CD4-positive, alpha-beta T cell (primary cell): ENCODE measurements at regions not wholly inside any gene's neighbourhood (a gene's known extent, or its start where the extent isn't known, plus 50 kb on each side); places are given as distances from the start of the nearest gene placed in this dataset.

ENCODE experiments used
- ATAC-seq: fragments of 200-7000 bp; cut with Tn5 transposase; one replicate; pipeline ENCODE4 v1.10.0; 2022; ENCODE audit warnings: mild to moderate bottlenecking; ENCODE audit not compliant: poor library complexity
- CTCF ChIA-PET: fragments of 350-600 bp; sonication (Branson Sonifier 250); formaldehyde crosslinking; loops from one replicate; lab custom pipeline; 2021; ENCODE audit warnings: antibody characterized with exemption, inconsistent platforms; lab: Charles Lee
- POLR2A ChIA-PET: fragments of 350-600 bp; sonication (Branson Sonifier 250); formaldehyde crosslinking; loops from one replicate; lab custom pipeline; 2021; ENCODE audit warnings: antibody characterized with exemption, inconsistent platforms; lab: Charles Lee
- DNase-seq, 14 experiments: peaks; one replicate each; pipeline ENCODE4 v3.0.0-alpha.2; 2013 to 2020; ENCODE audit warnings: mixed read lengths in 2 of 14
- H3K27ac ChIP-seq, 2 donors: one replicate each; pipeline versions ENCODE4 v1.5.1 to v1.7.0; 2013; ENCODE audit warnings: low read length in 2 of 2, low read depth in 1 of 2, mild to moderate bottlenecking in 1 of 2
- H3K27me3 ChIP-seq, 2 experiments: 1 replicate in 1 of 2; 2 replicates in 1 of 2; pipeline versions ENCODE4 v1.6.1 to v1.7.0; 2013; ENCODE audit warnings: low read length in 2 of 2, control low read depth in 1 of 2, mild to moderate bottlenecking in 1 of 2, moderate library complexity in 1 of 2; ENCODE audit not compliant: insufficient read depth in 2 of 2, control insufficient read depth in 1 of 2
- H3K36me3 ChIP-seq: one replicate; pipeline ENCODE4 v1.6.1; 2013; ENCODE audit warnings: low read length, control low read depth; ENCODE audit not compliant: insufficient read depth
- H3K4me1 ChIP-seq: one replicate; pipeline ENCODE4 v1.6.1; 2013; ENCODE audit warnings: low read length, control low read depth; ENCODE audit not compliant: insufficient read depth
- H3K4me3 ChIP-seq: one replicate; pipeline ENCODE4 v1.5.1; 2013; ENCODE audit warnings: mild to moderate bottlenecking, low read length, moderate library complexity
- H3K9me3 ChIP-seq, 2 experiments: 1 replicate in 1 of 2; 2 replicates in 1 of 2; pipeline versions ENCODE4 v1.6.1 to v1.7.0; 2013; ENCODE audit warnings: low read length in 2 of 2, mild to moderate bottlenecking in 2 of 2, control low read depth in 1 of 2, moderate library complexity in 1 of 2; ENCODE audit not compliant: control insufficient read depth in 1 of 2, insufficient read depth in 1 of 2
- H3K27ac Mint-ChIP-seq: one replicate; pipeline ENCODE4 v1.8.0; 2020; ENCODE audit warnings: mixed read lengths
- H3K27me3 Mint-ChIP-seq: one replicate; pipeline ENCODE4 v1.8.0; 2021; ENCODE audit warnings: mixed read lengths
- H3K36me3 Mint-ChIP-seq: one replicate; pipeline ENCODE4 v1.8.0; 2021; ENCODE audit warnings: low read depth, mixed read lengths
- H3K4me1 Mint-ChIP-seq: one replicate; pipeline ENCODE4 v1.8.0; 2021; ENCODE audit warnings: low read depth, mixed read lengths
- H3K4me3 Mint-ChIP-seq: one replicate; pipeline ENCODE4 v1.8.0; 2020; ENCODE audit warnings: mild to moderate bottlenecking, mixed read lengths
- H3K9me3 Mint-ChIP-seq: one replicate; pipeline ENCODE4 v1.8.0; 2020; ENCODE audit warnings: mixed read lengths
- intact Hi-C, 2 experiments: fragments of 100-400 bp; cut with DNase I in 1 of 2; cut with micrococcal nuclease in 1 of 2; formaldehyde crosslinking; loops; one replicate each; pipeline versions ENCODE4 v1.15.1 to v1.9.0; 2023 to 2025; cut with DNase I, micrococcal nuclease
- TF ChIP-seq, protein P1 (sequence below): fragments of 200-600 bp; IDR thresholded peaks from one replicate; pipeline ENCODE4 v1.8.0; 2022; ENCODE audit warnings: antibody characterized with exemption, mild to moderate bottlenecking

DNA sequence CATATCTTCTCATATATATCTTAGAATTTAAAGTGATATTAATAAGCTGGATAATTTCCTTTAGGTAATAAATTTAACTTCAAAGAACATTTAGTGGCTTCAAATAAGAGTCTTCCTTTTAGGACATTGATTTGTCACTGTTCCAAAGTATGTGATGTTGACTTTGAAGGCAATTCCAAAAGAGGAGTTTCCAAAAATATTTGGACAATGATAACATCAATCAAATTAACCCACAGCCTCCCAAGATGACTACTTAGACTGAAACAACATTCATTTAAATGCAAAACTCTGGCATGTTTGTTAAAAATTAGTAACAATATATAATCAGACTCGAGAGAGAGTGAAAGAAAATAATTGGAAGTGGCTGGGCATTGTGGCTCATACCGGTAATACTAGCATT, 211.1 kb downstream of the OGFRL1 start:
- POLR2A ChIA-PET = no interaction called here
- intact Hi-C loops = no loop called here
- no peak overlapping the region for H3K27ac ChIP-seq

DNA sequence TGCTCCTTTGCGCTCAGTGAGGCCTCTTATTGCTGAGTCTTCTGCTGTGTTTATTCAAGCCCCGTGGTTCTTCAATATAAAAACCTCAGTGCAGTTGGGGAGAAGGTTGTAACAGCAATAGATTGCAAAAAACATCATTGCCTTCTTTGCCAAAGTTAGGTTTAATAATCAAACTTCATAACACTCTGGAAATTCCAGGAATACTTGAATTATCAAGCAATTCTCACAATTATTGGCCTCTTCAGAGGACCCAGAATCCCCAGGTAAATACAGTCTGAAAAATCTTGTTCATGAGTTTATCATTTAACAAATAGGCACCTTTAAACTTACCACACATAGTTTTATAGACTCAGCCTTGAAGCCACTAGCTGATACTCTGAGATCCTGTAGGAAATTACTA, 213.6 kb downstream of the OGFRL1 start:
- POLR2A ChIA-PET = no interaction called here
- H3K9me3 ChIP-seq = no peaks in the 10 kb centered on the region
- Mint-ChIP-seq H3K9me3 (no peaks in the 10 kb centered on the region), H3K4me1 (no peaks in the 10 kb centered on the region), H3K27me3 (no peaks in the 10 kb centered on the region), H3K4me3 (no peak overlapping the region), H3K36me3 (no peaks in the 10 kb centered on the region), H3K27ac (no peak overlapping the region)
- TF ChIP-seq, protein P1, sequence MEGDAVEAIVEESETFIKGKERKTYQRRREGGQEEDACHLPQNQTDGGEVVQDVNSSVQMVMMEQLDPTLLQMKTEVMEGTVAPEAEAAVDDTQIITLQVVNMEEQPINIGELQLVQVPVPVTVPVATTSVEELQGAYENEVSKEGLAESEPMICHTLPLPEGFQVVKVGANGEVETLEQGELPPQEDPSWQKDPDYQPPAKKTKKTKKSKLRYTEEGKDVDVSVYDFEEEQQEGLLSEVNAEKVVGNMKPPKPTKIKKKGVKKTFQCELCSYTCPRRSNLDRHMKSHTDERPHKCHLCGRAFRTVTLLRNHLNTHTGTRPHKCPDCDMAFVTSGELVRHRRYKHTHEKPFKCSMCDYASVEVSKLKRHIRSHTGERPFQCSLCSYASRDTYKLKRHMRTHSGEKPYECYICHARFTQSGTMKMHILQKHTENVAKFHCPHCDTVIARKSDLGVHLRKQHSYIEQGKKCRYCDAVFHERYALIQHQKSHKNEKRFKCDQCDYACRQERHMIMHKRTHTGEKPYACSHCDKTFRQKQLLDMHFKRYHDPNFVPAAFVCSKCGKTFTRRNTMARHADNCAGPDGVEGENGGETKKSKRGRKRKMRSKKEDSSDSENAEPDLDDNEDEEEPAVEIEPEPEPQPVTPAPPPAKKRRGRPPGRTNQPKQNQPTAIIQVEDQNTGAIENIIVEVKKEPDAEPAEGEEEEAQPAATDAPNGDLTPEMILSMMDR = no peak
- H3K27me3 ChIP-seq = no peaks in the 10 kb centered on the region
- ATAC-seq (no peak), DNase-seq (no peak)
- no peaks in the 10 kb centered on the region for H3K4me1 ChIP-seq
- CTCF ChIA-PET = no interaction called here
- no peak overlapping the region for H3K27ac ChIP-seq
- intact Hi-C loops = no loop called here
- H3K36me3 ChIP-seq = no peaks in the 10 kb centered on the region
- H3K4me3 ChIP-seq = no peak overlapping the region

More for the DNA sequence above, 211.1 kb downstream of the OGFRL1 start:
- DNase-seq (no peak), ATAC-seq (no peak)
- Histone ChIP-seq H3K9me3 (no peaks in the 10 kb centered on the region), H3K36me3 (no peaks in the 10 kb centered on the region), H3K4me1 (no peaks in the 10 kb centered on the region), H3K4me3 (no peak overlapping the region), H3K27me3 (no peaks in the 10 kb centered on the region)
- TF ChIP-seq, protein P1 = no peak
- Mint-ChIP-seq H3K27ac (no peak overlapping the region), H3K27me3 (no peaks in the 10 kb centered on the region), H3K36me3 (no peaks in the 10 kb centered on the region), H3K9me3 (no peaks in the 10 kb centered on the region), H3K4me3 (no peak overlapping the region), H3K4me1 (peaks cover 6% of the 10 kb centered on the region)
- CTCF ChIA-PET = no interaction called here

DNA sequence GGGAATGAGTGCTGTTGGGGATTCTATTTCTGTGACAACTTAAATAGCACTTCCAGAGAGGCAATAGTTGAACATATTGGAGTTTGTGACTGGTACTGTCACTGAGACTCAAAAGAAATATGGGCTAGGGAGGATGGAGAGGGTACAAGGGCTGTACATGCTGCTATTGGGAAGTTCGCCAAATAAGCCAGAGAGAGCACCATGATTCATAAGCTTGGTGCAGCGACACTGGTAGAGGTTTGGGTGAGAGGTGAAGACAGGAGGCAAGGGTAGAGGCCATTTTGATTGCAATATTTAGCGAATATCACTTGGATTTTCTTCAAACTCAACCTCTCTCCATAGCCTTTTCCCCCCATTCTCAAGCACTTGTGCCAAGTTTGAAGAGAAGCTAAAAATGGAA, 214.3 kb downstream of the OGFRL1 start:
- CTCF ChIA-PET = no interaction called here
- Mint-ChIP-seq H3K4me3 (no peak overlapping the region), H3K27me3 (no peaks in the 10 kb centered on the region), H3K36me3 (no peaks in the 10 kb centered on the region), H3K4me1 (no peaks in the 10 kb centered on the region), H3K9me3 (no peaks in the 10 kb centered on the region), H3K27ac (no peak overlapping the region)
- no peak overlapping the region for H3K4me3 ChIP-seq
- intact Hi-C loops = no loop called here
- no peak for DNase-seq
- no peaks in the 10 kb centered on the region for H3K9me3 ChIP-seq
- no peaks in the 10 kb centered on the region for H3K36me3 ChIP-seq
- TF ChIP-seq, protein P1 = no peak
- no peak for ATAC-seq
- no peaks in the 10 kb centered on the region for H3K27me3 ChIP-seq
- POLR2A ChIA-PET = no interaction called here
- no peaks in the 10 kb centered on the region for H3K4me1 ChIP-seq
- H3K27ac ChIP-seq = no peak overlapping the region
